Mesenteric fat pad (tissue), 1 donor: ENCODE measurements at regions not wholly inside any gene's neighbourhood (a gene's known extent, or its start where the extent isn't known, plus 50 kb on each side); places are given as distances from the start of the nearest gene placed in this dataset.

Experiments
- DNase-seq: peaks from one replicate; pipeline ENCODE4 v3.0.0-alpha.2; 2020; ENCODE audit warnings: low spot score
- donor health status: DM: yes; HTN: yes; CAD: no.

GRCh38 chr19:5218255-5218855 lies 122.3 kb downstream of the PTPRS start:
- peak; percentile 76 for DNase-seq

DNA sequence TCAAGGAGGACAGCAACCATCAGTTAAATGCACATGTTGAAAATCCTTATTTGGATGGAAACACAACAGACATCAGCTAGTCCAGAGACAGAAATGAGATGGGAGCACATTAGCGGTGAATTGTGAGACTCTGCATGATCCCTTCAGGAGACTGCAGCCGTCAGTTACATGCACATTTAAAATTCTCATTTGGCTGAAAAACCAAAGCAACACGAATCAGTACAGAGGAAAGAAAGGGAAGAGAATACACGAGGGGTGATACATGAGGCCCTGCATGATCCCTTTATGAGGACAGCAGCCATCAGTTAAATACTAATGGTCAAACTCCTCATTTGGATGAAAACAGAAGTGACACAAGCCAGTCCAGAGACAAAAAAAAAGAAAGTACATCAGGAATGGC lies 123.4 kb downstream of the PTPRS start:
- DNase-seq = no peak

- DNase-seq = no peak
Measured at GRCh38 chr19:5216141-5216847, 124.3 kb downstream of the PTPRS start.

- DNase-seq = no peak
Measured at GRCh38 chr19:5215431-5215830, 125.2 kb downstream of the PTPRS start.

DNA sequence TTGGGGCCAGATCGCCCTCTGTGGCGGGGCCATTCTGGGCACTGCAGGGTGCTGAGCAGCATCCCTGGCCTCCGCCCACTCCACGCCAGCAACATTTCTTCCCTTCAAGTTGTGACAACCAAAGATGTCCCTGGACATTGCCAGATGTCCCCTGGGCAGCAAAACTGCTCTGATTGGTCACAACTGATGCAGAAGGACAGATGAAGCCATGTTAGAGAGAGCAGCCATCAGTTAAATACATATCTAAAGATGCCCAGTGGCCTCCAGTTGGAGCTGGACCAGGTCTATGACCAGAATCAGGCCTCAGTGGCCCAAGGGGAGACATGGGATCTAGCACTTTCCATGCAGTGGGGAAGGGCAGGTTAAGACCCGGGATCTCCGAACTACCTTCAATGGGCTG lies 125.7 kb downstream of the PTPRS start:
- no peak for DNase-seq

DNA sequence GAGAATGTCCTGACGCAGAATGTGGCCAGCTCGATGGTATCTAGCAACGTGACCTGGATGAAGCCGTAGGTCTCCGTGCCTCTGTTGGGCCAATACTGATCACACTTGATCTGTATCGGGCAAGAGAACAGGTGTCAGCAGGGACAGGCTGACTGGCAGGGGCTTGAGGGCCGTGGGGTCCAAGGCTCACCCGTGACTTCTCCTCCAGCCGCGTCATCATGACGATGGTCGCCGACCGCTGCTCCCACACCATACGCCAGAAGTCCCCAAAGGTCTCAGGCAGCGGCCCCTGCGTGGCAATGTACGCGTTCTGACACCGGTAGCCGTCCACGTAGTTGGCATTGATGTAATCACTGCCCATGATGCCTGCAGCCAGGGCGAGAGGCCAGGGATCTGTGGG lies 126.2 kb downstream of the PTPRS start:
- no peak for DNase-seq

GRCh38 chr19:5213667-5214066 lies 126.9 kb downstream of the PTPRS start:
- DNase-seq = no peak

DNA sequence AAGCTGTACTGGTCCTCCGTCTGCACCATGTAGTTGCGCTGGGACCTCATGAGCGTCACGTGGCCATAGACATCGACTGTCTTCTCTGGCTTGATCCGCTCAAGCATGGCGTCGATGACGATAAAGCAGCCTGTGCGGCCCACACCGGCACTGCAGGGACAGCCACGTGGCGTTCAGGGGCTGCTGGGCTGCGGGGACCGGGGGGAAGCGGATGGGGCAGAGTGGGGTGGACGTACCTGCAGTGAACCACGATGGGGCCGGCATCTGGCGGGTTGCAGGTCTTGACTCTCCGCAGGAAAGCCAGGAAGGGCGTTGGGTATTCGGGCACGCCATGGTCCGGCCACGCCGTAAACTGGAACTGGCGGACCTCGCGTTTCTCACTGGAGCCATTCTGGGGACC lies 128.5 kb downstream of the PTPRS start:
- no peak for DNase-seq

GRCh38 chr19:5211217-5211822 lies 129.3 kb downstream of the PTPRS start:
- no peak for DNase-seq

- DNase-seq = no peak
Measured at GRCh38 chr19:5210556-5210955, 130.1 kb downstream of the PTPRS start.

DNA sequence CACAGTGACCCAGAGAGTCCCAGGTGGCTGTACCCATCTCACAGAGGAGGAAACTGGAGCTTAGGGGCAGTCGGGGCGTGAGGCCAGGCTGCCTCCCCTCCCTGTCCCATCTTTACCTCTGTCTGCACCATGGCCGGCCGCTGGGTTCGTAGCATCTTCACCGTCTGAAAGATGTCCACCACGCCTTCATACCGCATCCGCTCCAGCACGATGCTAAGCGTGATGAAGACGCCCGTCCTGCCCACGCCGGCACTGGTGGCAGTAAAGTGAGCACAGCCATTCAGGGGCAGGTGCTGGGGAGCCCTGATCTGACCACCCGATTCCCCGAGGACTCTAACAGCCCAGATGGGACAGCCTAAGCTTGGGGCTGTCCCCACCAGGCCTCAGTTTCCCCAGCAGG lies 132.8 kb downstream of the PTPRS start:
- no peak for DNase-seq

GRCh38 chr19:5206751-5207075 lies 133.9 kb downstream of the PTPRS start:
- DNase-seq = no peak

- no peak for DNase-seq
Measured at GRCh38 chr19:5205937-5206750, 134.5 kb downstream of the PTPRS start.

GRCh38 chr19:5205381-5205780 lies 135.2 kb downstream of the PTPRS start:
- DNase-seq = no peak

GRCh38 chr19:5204212-5204611 lies 136.4 kb downstream of the PTPRS start:
- no peak for DNase-seq
